Femur (tissue), 1 donor: ENCODE measurements at regions not wholly inside any gene's neighbourhood (a gene's known extent, or its start where the extent isn't known, plus 50 kb on each side); places are given as distances from the start of the nearest gene placed in this dataset.

Experiments
- DNase-seq: peaks from one replicate; pipeline ENCODE4 v3.0.0-alpha.2; 2017

GRCh38 chr16:51888534-51888933 lies 658.4 kb downstream of the TOX3 start:
- no peak for DNase-seq

GRCh38 chr16:51888016-51888415 lies 658.9 kb downstream of the TOX3 start:
- no peak for DNase-seq

- DNase-seq, result no peak
Observed at GRCh38 chr16:51886456-51886855, 660.5 kb downstream of the TOX3 start.

GRCh38 chr16:51884773-51885172 lies 662.2 kb downstream of the TOX3 start:
- DNase-seq, result no peak

- no peak for DNase-seq
Observed at GRCh38 chr16:51881731-51882130, 665.2 kb downstream of the TOX3 start.

GRCh38 chr16:51880776-51881175 lies 666.2 kb downstream of the TOX3 start:
- no peak for DNase-seq

- no peak for DNase-seq
Observed at GRCh38 chr16:51877686-51878085, 669.3 kb downstream of the TOX3 start.

GRCh38 chr16:51876934-51877333 lies 670.0 kb downstream of the TOX3 start:
- no peak for DNase-seq

GRCh38 chr16:51876601-51876875 lies 670.4 kb downstream of the TOX3 start:
- no peak for DNase-seq

GRCh38 chr16:51875834-51876600 lies 670.9 kb downstream of the TOX3 start:
- no peak for DNase-seq

GRCh38 chr16:51872524-51872923 lies 674.4 kb downstream of the TOX3 start:
- no peak for DNase-seq

GRCh38 chr16:51870296-51870854 lies 676.6 kb downstream of the TOX3 start:
- no peak for DNase-seq

- no peak for DNase-seq
Observed at GRCh38 chr16:51869176-51869575, 677.8 kb downstream of the TOX3 start.

GRCh38 chr16:51868631-51869030 lies 678.3 kb downstream of the TOX3 start:
- DNase-seq, result no peak

- DNase-seq, result no peak
Observed at GRCh38 chr16:51867386-51868065, 679.4 kb downstream of the TOX3 start.

- no peak for DNase-seq
Observed at GRCh38 chr16:51864575-51864974, 682.4 kb downstream of the TOX3 start.

- DNase-seq, result peak; percentile 26
Observed at GRCh38 chr16:51854401-51854951, 692.5 kb downstream of the TOX3 start.

- no peak for DNase-seq
Observed at GRCh38 chr16:51853586-51853985, 693.4 kb downstream of the TOX3 start.

GRCh38 chr16:51852892-51853291 lies 694.1 kb downstream of the TOX3 start:
- DNase-seq, result no peak

GRCh38 chr16:51851111-51851510 lies 695.8 kb downstream of the TOX3 start:
- no peak for DNase-seq

GRCh38 chr16:51849715-51850114 lies 697.2 kb downstream of the TOX3 start:
- DNase-seq, result no peak

GRCh38 chr16:51845586-51846305 lies 694.7 kb upstream of the SALL1 start:
- no peak for DNase-seq

- no peak for DNase-seq
Observed at GRCh38 chr16:51839727-51840462, 688.8 kb upstream of the SALL1 start.
